DMS79 (cell line): ENCODE measurements at regions not wholly inside any gene's neighbourhood (a gene's known extent, or its start where the extent isn't known, plus 50 kb on each side); places are given as distances from the start of the nearest gene placed in this dataset.
"Not testable (repeated sequence)": the region's sequence is repeated elsewhere in the genome, so short reads cannot be mapped to it uniquely, and the experiment has no call there.

Source experiments
- DNase-seq: peaks from one replicate; lab custom pipeline; 2025; lab: John Stamatoyannopoulos, UW

- no peak for DNase-seq
Measured at GRCh38 chr12:131617596-131618302, 93.1 kb upstream of the SFSWAP start.

GRCh38 chr12:131618303-131618658 lies 92.6 kb upstream of the SFSWAP start:
- no peak for DNase-seq

- DNase-seq = no peak
Measured at GRCh38 chr12:131618701-131619100, 92.2 kb upstream of the SFSWAP start.

- no peak for DNase-seq
Measured at GRCh38 chr12:131619106-131619642, 91.7 kb upstream of the SFSWAP start.

GRCh38 chr12:131619736-131620506 lies 91.0 kb upstream of the SFSWAP start:
- DNase-seq = no peak

GRCh38 chr12:131620520-131620919 lies 90.4 kb upstream of the SFSWAP start:
- no peak for DNase-seq

GRCh38 chr12:131620946-131621681 lies 89.8 kb upstream of the SFSWAP start:
- no peak for DNase-seq

GRCh38 chr12:131621701-131622421 lies 89.0 kb upstream of the SFSWAP start:
- DNase-seq = no peak

GRCh38 chr12:131622422-131622955 lies 88.4 kb upstream of the SFSWAP start:
- DNase-seq = no peak

- DNase-seq = not testable (repeated sequence)
Measured at GRCh38 chr12:131623404-131624368, 87.2 kb upstream of the SFSWAP start.

DNA sequence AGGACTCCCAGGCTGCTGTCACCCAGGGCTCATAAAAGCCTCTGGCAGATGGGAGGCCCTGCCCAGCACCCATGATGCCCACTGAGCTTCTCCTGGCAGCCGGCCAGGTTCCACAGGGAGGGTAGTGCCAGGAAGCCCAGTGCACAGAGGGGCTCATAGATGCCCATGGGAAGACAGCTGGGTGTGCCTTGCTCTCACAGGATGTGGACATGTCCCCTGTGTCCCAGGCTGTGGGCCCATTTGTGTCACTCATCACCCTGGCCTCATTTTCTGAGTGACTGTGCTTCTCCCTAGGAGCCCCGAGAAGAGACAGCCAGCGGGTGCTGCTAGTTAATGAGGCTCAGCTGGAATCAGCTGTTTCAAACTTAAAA lies 86.5 kb upstream of the SFSWAP start:
- DNase-seq = not testable (repeated sequence)

- DNase-seq = not testable (repeated sequence)
Measured at GRCh38 chr12:131624756-131625501, 86.0 kb upstream of the SFSWAP start.

GRCh38 chr12:131625966-131626722 lies 84.7 kb upstream of the SFSWAP start:
- not testable (repeated sequence) for DNase-seq

GRCh38 chr12:131627151-131628022 lies 83.5 kb upstream of the SFSWAP start:
- not testable (repeated sequence) for DNase-seq

DNA sequence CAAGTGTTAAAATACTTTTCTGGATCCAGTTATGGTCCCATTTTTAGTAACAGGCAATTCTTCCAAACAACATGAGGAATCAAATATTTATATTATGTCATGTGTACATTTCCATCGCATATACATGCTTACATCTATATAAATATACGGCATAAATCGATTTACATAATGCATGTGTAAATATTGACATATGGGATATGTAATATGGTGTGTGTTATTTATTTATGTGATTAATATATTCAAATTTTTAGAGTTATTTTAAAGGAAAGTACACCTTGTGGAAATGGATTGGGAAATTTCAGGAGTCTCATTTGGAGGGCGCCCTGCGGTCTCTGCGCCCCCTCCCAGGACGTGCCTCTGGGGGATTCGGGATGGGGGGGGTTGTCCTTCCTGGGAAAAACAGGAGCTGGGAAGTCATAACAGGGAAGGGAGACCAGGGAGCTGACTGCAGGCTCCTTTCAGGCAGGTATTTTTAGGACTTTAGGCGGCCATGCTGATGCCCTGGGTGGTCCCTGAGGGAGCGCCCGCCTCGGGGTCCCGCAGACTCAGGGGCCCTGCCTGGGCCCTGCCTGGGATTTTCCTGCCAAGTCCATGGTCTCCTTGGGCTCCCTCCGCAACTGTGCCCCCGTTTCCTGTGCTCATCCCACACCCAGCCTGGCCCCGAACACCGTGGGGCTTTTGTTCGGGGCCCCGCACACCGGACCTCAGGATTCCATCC lies 82.7 kb upstream of the SFSWAP start:
- no peak for DNase-seq

GRCh38 chr12:131628766-131629448 lies 82.0 kb upstream of the SFSWAP start:
- no peak for DNase-seq

- no peak for DNase-seq
Measured at GRCh38 chr12:131631230-131631629, 79.7 kb upstream of the SFSWAP start.
